HCT116 (cell line): ENCODE measurements at regions not wholly inside any gene's neighbourhood (a gene's known extent, or its start where the extent isn't known, plus 50 kb on each side); places are given as distances from the start of the nearest gene placed in this dataset.

ENCODE experiments used
- ATAC-seq: fragments of 200-7000 bp; cut with Tn5 transposase; 2 replicates; pipeline ENCODE4 v1.9.1; 2020; ENCODE audit warnings: mild to moderate bottlenecking, moderate library complexity
- BruUV-seq: library from RNA; stranded (reverse); fragments of 400-500 nt; replicated peaks from 2 replicates; lab custom pipeline; 2021; lab: Mats Ljungman, UMichigan
- CTCF ChIA-PET: fragments of 300-600 bp; sonication (Branson Sonifier 250); formaldehyde crosslinking; loops from one replicate; lab custom pipeline; 2021; ENCODE audit warnings: antibody characterized with exemption; lab: Charles Lee
- POLR2A ChIA-PET: fragments of 300-600, 350-600 bp; sonication (Branson Sonifier 250); formaldehyde crosslinking; loops from one replicate; lab custom pipeline; 2021; ENCODE audit warnings: antibody characterized with exemption; lab: Charles Lee
- RAD21 ChIA-PET, 2 experiments: fragments of 300-600 bp; sonication (Branson Sonifier 250); formaldehyde crosslinking; loops; one replicate each; lab custom pipeline; 2023; ENCODE audit warnings: low total read pairs in 2 of 2; ENCODE audit not compliant: uncharacterized antibody in 2 of 2, unreplicated experiment in 2 of 2, low non-redundant PET in 1 of 2; lab: Charles Lee
- DNase-seq: peaks from one replicate; pipeline ENCODE4 v3.0.0-alpha.2; 2010; ENCODE audit warnings: low read depth, low spot score
- H2AFZ ChIP-seq: fragments of 200-600 bp; shearing (Covaris generic), sonication (generic); 2 replicates; pipeline ENCODE4 v1.6.1; 2017; ENCODE audit warnings: low read depth, mixed run types, mixed read lengths, antibody characterized with exemption, low read length; ENCODE audit not compliant: poor library complexity, severe bottlenecking
- H3K27ac ChIP-seq: 2 replicates; pipeline ENCODE4 v1.5.1; 2012; ENCODE audit warnings: low read depth, low read length
- H3K27me3 ChIP-seq: fragments of 200-600 bp; sonication (generic); 2 replicates; pipeline ENCODE4 v1.6.1; 2016; ENCODE audit warnings: mixed run types, low read length, mixed read lengths; ENCODE audit not compliant: insufficient read depth
- H3K36me3 ChIP-seq, 2 experiments: fragments of 200-500 bp in 1 of 2; fragments of 200-600 bp in 1 of 2; sonication (Bioruptor generic) in 1 of 2; sonication (generic) in 1 of 2; 2 replicates each; pipeline versions ENCODE4 v1.5.1 to v1.6.1; 2014 to 2016; ENCODE audit warnings: low read length in 2 of 2, inconsistent platforms in 1 of 2, mixed read lengths in 1 of 2, mixed run types in 1 of 2; ENCODE audit not compliant: insufficient read depth in 2 of 2, control insufficient read depth in 1 of 2
- H3K4me1 ChIP-seq, 2 experiments: fragments of 200-600 bp in 1 of 2; sonication (generic) in 1 of 2; 2 replicates each; pipeline versions ENCODE4 v1.5.1 to v1.6.1; 2012 to 2017; ENCODE audit warnings: low read length in 2 of 2, inconsistent platforms in 1 of 2, mild to moderate bottlenecking in 1 of 2, mixed read lengths in 1 of 2, mixed run types in 1 of 2, moderate library complexity in 1 of 2; ENCODE audit not compliant: insufficient read depth in 2 of 2, control insufficient read depth in 1 of 2
- H3K4me2 ChIP-seq: fragments of 200-600 bp; sonication (generic); 2 replicates; pipeline ENCODE4 v1.6.1; 2017; ENCODE audit warnings: mixed run types, low read length, mixed read lengths
- H3K4me3 ChIP-seq, 2 experiments: fragments of 200-600 bp in 1 of 2; sonication (generic) in 1 of 2; replicated peaks in 1 of 2; 2 replicates each; pipeline ENCODE4 v1.5.1; 2011 to 2016; ENCODE audit warnings: low read length in 2 of 2, control low read depth in 1 of 2, low read depth in 1 of 2, mild to moderate bottlenecking in 1 of 2, mixed read lengths in 1 of 2, mixed run types in 1 of 2
- H3K79me2 ChIP-seq: fragments of 200-600 bp; sonication (generic); 2 replicates; pipeline ENCODE4 v1.6.1; 2017; ENCODE audit warnings: mild to moderate bottlenecking, mixed run types, low read length, moderate library complexity, mixed read lengths; ENCODE audit not compliant: insufficient read depth
- H3K9ac ChIP-seq: fragments of 200-600 bp; sonication (generic); 2 replicates; pipeline ENCODE4 v1.6.1; 2016; ENCODE audit warnings: low read length, mixed read lengths
- H3K9me2 ChIP-seq: fragments of 200-600 bp; sonication (generic), shearing (Covaris generic); 2 replicates; pipeline ENCODE4 v1.6.1; 2017; ENCODE audit warnings: mixed run types, mild to moderate bottlenecking, moderate library complexity; ENCODE audit not compliant: insufficient read depth
- H3K9me3 ChIP-seq, 2 experiments: fragments of 200-500 bp in 1 of 2; fragments of 200-600 bp in 1 of 2; sonication (Bioruptor generic) in 1 of 2; sonication (generic) in 1 of 2; 2 replicates each; pipeline ENCODE4 v1.6.1; 2014 to 2017; ENCODE audit warnings: low read length in 2 of 2, mixed read lengths in 2 of 2, inconsistent platforms in 1 of 2, low read depth in 1 of 2, mild to moderate bottlenecking in 1 of 2, mixed run types in 1 of 2, moderate library complexity in 1 of 2; ENCODE audit not compliant: control insufficient read depth in 1 of 2, insufficient read depth in 1 of 2
- H4K20me1 ChIP-seq: fragments of 200-600 bp; sonication (generic), shearing (Covaris generic); 2 replicates; pipeline ENCODE4 v1.6.1; 2017; ENCODE audit warnings: mixed run types, mild to moderate bottlenecking, moderate library complexity; ENCODE audit not compliant: insufficient read depth
- ATF3 ChIP-seq: IDR thresholded peaks from 2 replicates; pipeline ENCODE4 v1.6.1; 2012
- CEBPB ChIP-seq: IDR thresholded peaks from 2 replicates; pipeline ENCODE4 v1.6.1; 2012; ENCODE audit warnings: low read depth
- CTCF ChIP-seq, 3 experiments: fragments of 200-600 bp in 1 of 3; sonication (generic) in 1 of 3; IDR thresholded peaks in 2 of 3; conservative IDR thresholded peaks in 1 of 3; 2 replicates each; pipeline ENCODE4 v1.5.1; 2012 to 2017; ENCODE audit warnings: low read depth in 2 of 3, low read length in 2 of 3, antibody characterized with exemption in 1 of 3, borderline replicate concordance in 1 of 3, control low read depth in 1 of 3, mild to moderate bottlenecking in 1 of 3, mixed read lengths in 1 of 3, mixed run types in 1 of 3, moderate library complexity in 1 of 3; ENCODE audit not compliant: insufficient read depth in 1 of 3
- EGR1 ChIP-seq: IDR thresholded peaks from 2 replicates; pipeline ENCODE4 v1.6.1; 2012; ENCODE audit warnings: low read depth
- EZH2 ChIP-seq: fragments of 200-600 bp; sonication (generic); IDR thresholded peaks from 2 replicates; pipeline ENCODE4 v1.6.1; 2017; ENCODE audit warnings: antibody characterized with exemption, mixed run types
- EZH2phosphoT487 ChIP-seq: fragments of 200-600 bp; IDR thresholded peaks from 2 replicates; pipeline ENCODE4 v1.6.1; 2018; ENCODE audit warnings: antibody characterized with exemption, borderline replicate concordance
- FOSL1 ChIP-seq: IDR thresholded peaks from 2 replicates; pipeline ENCODE4 v1.6.1; 2012; ENCODE audit warnings: low read depth
- JUND ChIP-seq: IDR thresholded peaks from 2 replicates; pipeline ENCODE4 v1.6.1; 2012
- POLR2A ChIP-seq: IDR thresholded peaks from 2 replicates; pipeline ENCODE4 v1.7.0; 2011; ENCODE audit warnings: borderline replicate concordance; ENCODE audit not compliant: insufficient read depth, insufficient read length; ENCODE audit errors: extremely low read depth
- POLR2AphosphoS5 ChIP-seq: IDR thresholded peaks from 2 replicates; pipeline ENCODE4 v1.6.1; 2011; ENCODE audit warnings: mild to moderate bottlenecking, low read depth, low read length, moderate library complexity
- RAD21 ChIP-seq: IDR thresholded peaks from 2 replicates; pipeline ENCODE4 v1.6.1; 2012; ENCODE audit warnings: low read depth, mild to moderate bottlenecking
- SIN3A ChIP-seq: IDR thresholded peaks from 2 replicates; pipeline ENCODE4 v1.6.1; 2012; ENCODE audit warnings: low read depth
- SP1 ChIP-seq: IDR thresholded peaks from 2 replicates; pipeline ENCODE4 v1.6.1; 2012; ENCODE audit warnings: low read depth
- SRF ChIP-seq: IDR thresholded peaks from 2 replicates; pipeline ENCODE4 v1.6.1; 2012; ENCODE audit warnings: low read depth
- TCF7L2 ChIP-seq: IDR thresholded peaks from 2 replicates; pipeline ENCODE4 v1.7.0; 2011; ENCODE audit warnings: borderline replicate concordance, inconsistent platforms; ENCODE audit not compliant: insufficient read depth, insufficient read length; ENCODE audit errors: extremely low read depth
- ZBTB33 ChIP-seq: IDR thresholded peaks from 2 replicates; pipeline ENCODE4 v1.6.1; 2011; ENCODE audit warnings: mild to moderate bottlenecking, low read length, moderate library complexity; ENCODE audit not compliant: insufficient replicate concordance; ENCODE audit errors: extremely low read depth
- ZFX ChIP-seq: fragments of 450-650 bp; IDR thresholded peaks from 2 replicates; pipeline ENCODE4 v1.6.1; 2017
- ZNF274 ChIP-seq: fragments of 200-500 bp; sonication (Bioruptor generic); IDR thresholded peaks from 2 replicates; pipeline ENCODE4 v1.6.1; 2014; ENCODE audit warnings: mild to moderate bottlenecking, low read depth, low read length, inconsistent platforms
- intact Hi-C: fragments of 100-400 bp; cut with micrococcal nuclease; formaldehyde crosslinking; loops from 2 replicates; pipeline ENCODE4 v1.10.0; 2022

DNA sequence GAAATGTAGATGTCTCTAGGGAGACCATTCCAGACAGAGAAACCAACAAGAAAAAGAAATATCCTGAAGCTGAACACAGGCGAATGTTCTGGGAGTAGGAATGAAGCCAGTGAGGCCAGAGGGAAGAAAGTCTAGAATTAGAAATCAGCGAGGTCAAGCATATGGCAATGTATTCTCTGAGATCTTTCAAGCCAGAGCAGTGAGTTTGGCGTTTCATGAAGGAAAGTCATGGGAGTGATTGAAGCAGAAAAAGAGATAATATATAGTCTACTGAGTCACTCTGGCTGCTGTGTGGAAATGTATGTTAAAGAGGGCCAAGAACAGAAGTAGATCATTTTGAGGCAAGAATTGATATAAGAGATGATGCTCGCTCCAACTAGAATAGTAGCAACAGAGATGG lies 576.0 kb downstream of the PCDH17 start:
- DNase-seq (no peak), ATAC-seq (no peak)
- RAD21 ChIA-PET: no interaction called here
- no TSS peak for BruUV-seq
- intact Hi-C loops: no loop called here
- no peak overlapping the region for H3K27ac ChIP-seq
- H3K9ac ChIP-seq: no peak overlapping the region
- peaks cover 7 to 13% of the 10 kb centered on the region in 2 experiments; a peak in 2 of 4 replicates for H3K9me3 ChIP-seq
- no peaks in the 10 kb centered on the region for H4K20me1 ChIP-seq
- H3K4me2 ChIP-seq: no peak overlapping the region
- POLR2A ChIA-PET: no interaction called here
- H2AFZ ChIP-seq: no peak overlapping the region
- H3K27me3 ChIP-seq: no peaks in the 10 kb centered on the region
- H3K36me3 ChIP-seq: no peaks in the 10 kb centered on the region
- no peak for TF ChIP-seq FOSL1
- TF ChIP-seq ZNF274: no peak
- TF ChIP-seq CEBPB: no peak
- no peak for TF ChIP-seq SP1
- TF ChIP-seq JUND: no peak
- no peak for TF ChIP-seq SRF
- no peak for TF ChIP-seq EZH2phosphoT487
- no peak for TF ChIP-seq ZBTB33
- TF ChIP-seq RAD21: no peak
- TF ChIP-seq SIN3A: no peak
- no peak for TF ChIP-seq CTCF (IDR thresholded peaks at IDR 0.05 in 2 of 3, conservative IDR thresholded peaks at IDR 0.05 in 1 of 3; ENCODE audit: borderline replicate concordance in 1 of 3, insufficient read depth in 1 of 3, low read depth in 2 of 3, low read length in 2 of 3)
- no peak for TF ChIP-seq POLR2A
- no peak for TF ChIP-seq TCF7L2
- TF ChIP-seq EZH2: no peak
- TF ChIP-seq EGR1: no peak
- no peak for TF ChIP-seq ATF3
- no peak for TF ChIP-seq POLR2AphosphoS5
- TF ChIP-seq ZFX: no peak
- CTCF ChIA-PET: no interaction called here
- H3K9me2 ChIP-seq: no peaks in the 10 kb centered on the region
- H3K4me3 ChIP-seq: no peak overlapping the region
- H3K79me2 ChIP-seq: no peaks in the 10 kb centered on the region
- H3K4me1 ChIP-seq: no peaks in the 10 kb centered on the region
